ENCODE measurements at regions not wholly inside any gene's neighbourhood (a gene's known extent, or its start where the extent isn't known, plus 50 kb on each side); places are given as distances from the start of the nearest gene placed in this dataset.

GRCh38 chr12:126428769-126429168 lies 1363.5 kb downstream of the AACS start:
- no peak for TF ChIP-seq CTCF (IDR thresholded peaks at IDR 0.05; ENCODE audit: extremely low read depth in 1 of 2, insufficient read depth in 1 of 2, low read depth in 1 of 2, low read length in 2 of 2)
- no peak for TF ChIP-seq MYC (IDR thresholded peaks at IDR 0.05; ENCODE audit: low read depth, low read length)
- no peak for TF ChIP-seq POLR2AphosphoS5 (IDR thresholded peaks at IDR 0.05; ENCODE audit: insufficient read depth, low read depth, low read length)
- TF ChIP-seq JUN (IDR thresholded peaks at IDR 0.05; ENCODE audit: borderline replicate concordance, insufficient read depth, insufficient read length, low read depth), result no peak

All from endothelial cell of umbilical vein (primary cell).